Duodenal mucosa (tissue), 2 donors: ENCODE measurements at regions not wholly inside any gene's neighbourhood (a gene's known extent, or its start where the extent isn't known, plus 50 kb on each side); places are given as distances from the start of the nearest gene placed in this dataset.

Experiments used
- H3K27ac ChIP-seq: one replicate; pipeline ENCODE4 v1.7.0; 2013; ENCODE audit warnings: low read depth, low read length
- H3K27me3 ChIP-seq, 2 donors: one replicate each; pipeline ENCODE4 v1.7.0; 2013; ENCODE audit warnings: low read length in 2 of 2, control low read depth in 1 of 2; ENCODE audit not compliant: insufficient read depth in 2 of 2, control insufficient read depth in 1 of 2
- H3K36me3 ChIP-seq, 2 donors: one replicate each; pipeline ENCODE4 v1.7.0; 2013; ENCODE audit warnings: low read length in 2 of 2, control low read depth in 1 of 2; ENCODE audit not compliant: insufficient read depth in 2 of 2, control insufficient read depth in 1 of 2
- H3K4me1 ChIP-seq, 2 donors: one replicate each; pipeline ENCODE4 v1.7.0; 2013; ENCODE audit warnings: low read length in 2 of 2, control low read depth in 1 of 2; ENCODE audit not compliant: insufficient read depth in 2 of 2, control insufficient read depth in 1 of 2
- H3K4me3 ChIP-seq, 2 donors: one replicate each; pipeline ENCODE4 v1.7.0; 2013; ENCODE audit warnings: low read length in 2 of 2, low read depth in 1 of 2
- H3K9ac ChIP-seq, 2 donors: one replicate each; pipeline ENCODE4 v1.7.0; 2013; ENCODE audit warnings: low read length in 2 of 2, low read depth in 1 of 2
- H3K9me3 ChIP-seq, 2 donors: one replicate each; pipeline ENCODE4 v1.7.0; 2013; ENCODE audit warnings: low read length in 2 of 2, control low read depth in 1 of 2; ENCODE audit not compliant: control insufficient read depth in 1 of 2

DNA sequence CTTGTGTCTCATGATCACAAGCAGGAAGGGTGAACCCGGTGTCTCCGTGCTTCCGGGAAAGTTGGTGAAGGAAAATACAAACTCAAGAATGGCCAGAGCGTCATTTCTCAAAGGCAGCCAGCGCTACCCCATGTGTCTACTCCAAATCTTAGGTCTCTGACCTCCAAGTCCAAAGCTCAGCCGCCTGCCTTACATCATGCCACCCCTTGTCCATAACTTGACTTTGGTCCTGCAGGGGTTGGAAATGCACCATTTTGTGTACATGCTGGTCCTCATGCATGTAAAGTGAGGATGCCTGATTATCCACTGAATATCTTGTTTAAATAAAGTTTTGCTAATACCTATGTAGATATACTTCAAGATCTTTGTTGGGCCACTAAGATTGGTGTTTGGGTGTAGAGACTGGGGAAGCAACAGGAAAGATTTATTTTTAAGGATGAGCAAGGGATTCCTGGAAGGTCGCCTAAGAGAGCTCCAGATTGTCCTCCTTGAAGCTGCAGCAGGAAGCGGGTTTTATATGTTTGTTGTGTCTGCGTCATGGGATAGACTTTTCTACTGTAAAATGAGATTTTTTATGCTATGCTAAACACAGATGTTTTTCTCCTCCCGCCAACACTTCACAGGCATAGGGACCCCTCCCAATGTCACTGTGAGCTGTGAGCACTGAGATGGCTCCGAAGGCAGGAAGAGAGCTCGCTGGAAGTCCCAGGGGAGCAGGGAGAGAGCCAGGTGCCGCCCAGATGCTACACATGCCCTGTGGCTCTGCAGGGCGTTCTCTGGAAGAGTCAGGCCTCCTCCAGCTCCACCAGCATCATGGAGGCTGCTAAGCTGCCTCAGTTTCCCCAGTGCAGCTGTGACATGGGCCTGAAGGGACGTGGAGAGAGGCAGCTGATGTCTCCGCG, 176.2 kb upstream of the HDAC4 start:
- H3K36me3 ChIP-seq, result no peaks in the 10 kb centered on the region
- H3K9me3 ChIP-seq, result no peaks in the 10 kb centered on the region
- H3K27ac ChIP-seq, result no peak overlapping the region
- H3K9ac ChIP-seq, result no peak overlapping the region
- H3K4me3 ChIP-seq, result no peak overlapping the region
- H3K27me3 ChIP-seq, result peaks cover 0 to 3% of the 10 kb centered on the region in 2 donors
- H3K4me1 ChIP-seq, result no peaks in the 10 kb centered on the region

DNA sequence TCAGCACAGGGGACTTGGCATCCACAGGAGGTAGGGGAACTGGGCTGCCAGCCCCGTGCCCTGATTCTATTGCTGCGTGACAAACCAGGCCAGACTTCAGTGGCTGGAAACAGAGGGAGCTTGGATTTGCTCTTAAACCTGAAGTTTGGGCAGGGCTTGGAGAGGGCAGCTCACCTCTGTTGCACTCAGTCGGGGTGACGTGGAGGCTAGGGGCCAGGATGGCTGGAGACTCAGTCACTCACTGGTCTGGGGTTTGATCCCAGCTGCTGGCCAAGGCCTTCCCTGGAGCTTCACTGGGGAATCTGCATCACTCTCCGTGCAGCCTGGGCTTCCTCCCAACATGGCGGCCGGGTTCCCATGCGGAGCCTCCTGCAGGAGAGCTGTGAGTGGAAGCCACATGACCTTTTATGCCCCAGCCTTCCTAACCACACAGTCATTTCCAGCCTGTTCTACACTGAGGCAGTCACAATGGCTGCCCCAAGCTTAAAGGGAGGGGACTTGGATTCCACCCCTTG, 175.2 kb upstream of the HDAC4 start:
- H3K9ac ChIP-seq, result no peak overlapping the region
- H3K36me3 ChIP-seq, result no peaks in the 10 kb centered on the region
- H3K9me3 ChIP-seq, result no peaks in the 10 kb centered on the region
- no peak overlapping the region for H3K27ac ChIP-seq
- no peaks in the 10 kb centered on the region for H3K4me1 ChIP-seq
- H3K27me3 ChIP-seq, result peaks cover 0 to 3% of the 10 kb centered on the region in 2 donors
- no peak overlapping the region for H3K4me3 ChIP-seq

- Histone ChIP-seq H3K9ac (no peak overlapping the region), H3K4me3 (no peak overlapping the region), H3K9me3 (no peaks in the 10 kb centered on the region), H3K36me3 (no peaks in the 10 kb centered on the region), H3K4me1 (no peaks in the 10 kb centered on the region), H3K27ac (no peak overlapping the region), H3K27me3 (peaks cover 0 to 3% of the 10 kb centered on the region in 2 donors)
These were observed 173.8 kb upstream of the HDAC4 start for GRCh38 chr2:239574434-239575156.

DNA sequence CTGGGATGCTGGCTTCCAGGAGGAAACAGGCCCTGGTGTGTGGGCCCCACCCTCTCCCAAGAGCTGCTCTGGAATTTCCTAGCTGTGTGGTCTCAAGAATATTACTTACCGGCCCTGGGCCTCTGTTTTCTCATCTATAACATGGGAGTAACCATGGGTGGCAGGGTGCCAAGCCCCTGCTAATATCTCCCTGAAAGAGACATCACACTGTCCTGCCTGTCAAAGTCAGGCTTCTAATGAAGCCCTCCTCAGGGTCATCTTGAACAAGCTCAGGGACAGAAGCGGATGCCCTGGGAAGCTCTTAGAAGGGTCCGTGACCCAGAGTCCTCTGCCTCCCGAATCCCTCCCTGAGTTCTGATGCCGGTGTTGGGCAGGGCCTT, 173.2 kb upstream of the HDAC4 start:
- Histone ChIP-seq H3K4me3 (no peak overlapping the region), H3K4me1 (no peaks in the 10 kb centered on the region), H3K27ac (no peak overlapping the region), H3K9me3 (no peaks in the 10 kb centered on the region), H3K36me3 (no peaks in the 10 kb centered on the region), H3K27me3 (peaks cover 0 to 3% of the 10 kb centered on the region in 2 donors), H3K9ac (no peak overlapping the region)

GRCh38 chr2:239570971-239571520, 170.2 kb upstream of the HDAC4 start:
- Histone ChIP-seq H3K27me3 (peaks cover 0 to 8% of the 10 kb centered on the region in 2 donors), H3K9me3 (no peaks in the 10 kb centered on the region), H3K36me3 (no peaks in the 10 kb centered on the region), H3K27ac (no peak overlapping the region), H3K4me3 (no peak overlapping the region), H3K9ac (no peak overlapping the region), H3K4me1 (no peaks in the 10 kb centered on the region)

DNA sequence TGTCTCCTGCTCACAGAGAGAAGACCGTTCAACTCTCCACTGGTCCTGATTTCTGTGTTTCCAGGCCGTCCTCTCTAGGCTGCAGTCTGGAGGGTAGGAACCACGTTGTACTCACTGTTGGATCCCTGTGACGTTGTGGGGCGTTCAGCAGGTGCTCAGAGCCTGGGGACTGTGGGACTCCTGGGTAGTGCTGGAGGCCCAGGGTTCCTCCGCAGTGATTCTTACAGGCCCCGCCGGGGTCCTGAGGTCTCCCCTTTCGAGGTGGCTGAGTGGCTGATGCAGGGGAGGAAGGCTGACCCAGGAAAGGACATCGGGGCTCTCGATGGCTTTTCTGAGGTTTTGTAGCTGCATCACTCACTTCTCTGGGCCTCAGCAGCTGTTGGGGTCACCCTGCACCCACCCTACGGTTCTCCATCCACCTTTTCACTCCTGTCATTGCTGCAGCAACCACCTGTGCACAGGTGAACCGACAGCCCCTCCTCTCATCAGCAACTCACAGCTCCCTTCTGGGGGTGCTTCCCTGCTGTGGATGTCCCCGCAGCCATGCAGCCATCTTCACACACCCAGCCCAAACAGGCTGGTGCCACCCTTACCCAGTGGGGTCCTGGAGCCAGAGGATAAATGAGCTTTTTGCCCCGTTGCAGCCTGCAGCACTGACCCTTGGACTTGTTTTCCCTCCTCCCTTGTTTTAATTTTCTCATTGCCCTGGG, 169.6 kb upstream of the HDAC4 start:
- Histone ChIP-seq H3K36me3 (no peaks in the 10 kb centered on the region), H3K27me3 (peaks cover 0 to 8% of the 10 kb centered on the region in 2 donors), H3K4me1 (no peaks in the 10 kb centered on the region), H3K9ac (no peak overlapping the region), H3K9me3 (no peaks in the 10 kb centered on the region), H3K4me3 (no peak overlapping the region), H3K27ac (no peak overlapping the region)

DNA sequence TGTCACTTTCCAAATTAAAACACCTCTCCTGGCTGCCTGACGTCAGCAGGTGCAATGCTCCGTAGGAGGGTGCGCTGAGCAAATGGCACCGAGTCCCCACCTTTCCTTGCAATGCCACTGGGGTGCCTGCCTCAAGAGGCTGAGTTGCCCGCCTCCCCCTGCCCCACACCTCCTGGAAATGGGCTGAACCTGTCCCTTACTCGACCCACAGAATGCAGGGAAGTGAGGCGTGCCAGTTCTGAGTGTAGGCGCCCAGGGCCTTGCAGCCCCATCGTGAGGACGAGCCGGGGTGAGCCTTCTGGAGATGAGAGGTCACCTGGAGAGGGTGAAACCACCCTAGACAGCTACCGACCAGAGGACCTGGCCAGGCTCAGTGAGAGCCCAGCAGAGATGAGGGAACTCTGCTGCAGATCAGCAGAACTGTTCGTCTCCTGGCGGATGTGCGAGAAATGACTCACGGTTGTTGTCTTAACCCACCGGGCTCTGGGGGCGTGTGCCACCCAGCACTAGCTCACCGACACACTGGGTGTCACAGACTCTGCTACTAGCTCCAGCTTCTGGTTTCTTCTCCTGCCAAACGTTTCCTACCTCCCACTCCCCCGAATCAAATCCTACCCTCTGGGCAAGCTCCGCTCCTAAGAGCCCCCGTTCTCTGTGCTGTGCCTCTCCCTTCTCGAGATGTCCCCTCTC, 168.7 kb upstream of the HDAC4 start:
- Histone ChIP-seq H3K9ac (no peak overlapping the region), H3K4me1 (no peaks in the 10 kb centered on the region), H3K4me3 (no peak overlapping the region), H3K27me3 (peaks cover 3 to 5% of the 10 kb centered on the region in 2 donors), H3K9me3 (no peaks in the 10 kb centered on the region), H3K27ac (no peak overlapping the region), H3K36me3 (no peaks in the 10 kb centered on the region)

DNA sequence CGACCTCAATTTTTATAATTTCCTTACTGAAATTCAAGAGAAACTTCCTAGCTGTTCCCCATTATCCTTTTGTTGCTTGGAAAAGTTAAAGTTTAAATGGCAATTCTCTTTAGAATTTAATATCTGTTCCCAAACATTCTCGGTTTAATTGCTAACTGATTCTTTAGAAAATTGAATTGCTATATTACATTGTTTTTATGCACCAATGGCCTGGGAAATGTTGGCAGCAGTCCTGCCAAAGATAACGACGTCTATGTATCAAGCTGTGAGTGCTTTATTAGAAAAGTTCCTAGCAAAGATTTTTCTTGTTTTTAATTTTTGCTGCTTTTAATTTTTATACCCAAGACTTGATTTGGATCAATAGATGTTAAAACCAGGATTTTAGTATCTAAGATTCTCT, 167.8 kb upstream of the HDAC4 start:
- no peak overlapping the region for H3K9ac ChIP-seq
- H3K4me3 ChIP-seq, result no peak overlapping the region
- no peaks in the 10 kb centered on the region for H3K9me3 ChIP-seq
- no peaks in the 10 kb centered on the region for H3K36me3 ChIP-seq
- H3K27ac ChIP-seq, result no peak overlapping the region
- no peaks in the 10 kb centered on the region for H3K4me1 ChIP-seq
- peaks cover 3 to 9% of the 10 kb centered on the region in 2 donors for H3K27me3 ChIP-seq

GRCh38 chr2:239567786-239568185, 167.0 kb upstream of the HDAC4 start:
- Histone ChIP-seq H3K27me3 (peaks cover 3 to 9% of the 10 kb centered on the region in 2 donors), H3K4me3 (no peak overlapping the region), H3K36me3 (no peaks in the 10 kb centered on the region), H3K27ac (no peak overlapping the region), H3K9ac (no peak overlapping the region), H3K9me3 (no peaks in the 10 kb centered on the region), H3K4me1 (no peaks in the 10 kb centered on the region)
